ENCODE measurements at regions not wholly inside any gene's neighbourhood (a gene's known extent, or its start where the extent isn't known, plus 50 kb on each side); places are given as distances from the start of the nearest gene placed in this dataset.

- Histone ChIP-seq H3K4me3 (no peak overlapping the region), H3K27ac (no peak overlapping the region), H3K4me1 (no peaks in the 10 kb centered on the region), H3K27me3 (no peaks in the 10 kb centered on the region), H3K36me3 (no peaks in the 10 kb centered on the region), H3K9me3 (no peaks in the 10 kb centered on the region)
- 63 to 73% methylated on average over 3 of the region's 3 CpGs for WGBS, 2 donors (ENCODE audit: low coverage in 1 of 2)
- intact Hi-C loops (cut with DNase I; ENCODE audit: low total_unique reads) (no loop called here), in situ Hi-C loops (cut with MboI; ENCODE audit: low pct_ligation_motif_present in 1 of 4, low pct_unique_long_range_greater_than_20kb in 1 of 4, low sequenced_read_pairs in 3 of 4) (no loop called here)
- TF ChIP-seq POLR2AphosphoS5 (IDR thresholded peaks at IDR 0.05) = no peak
- no peak for TF ChIP-seq CTCF (IDR thresholded peaks at IDR 0.05)
- no peak for TF ChIP-seq POLR2A (IDR thresholded peaks at IDR 0.05)
- TF ChIP-seq EP300 (IDR thresholded peaks at IDR 0.05; ENCODE audit: low read depth) = no peak
- no peak for DNase-seq
Measured at GRCh38 chr12:83919081-83919480, 993.5 kb downstream of the SLC6A15 start.

GRCh38 chr12:83904175-83904574, 1008.4 kb downstream of the SLC6A15 start:
- Histone ChIP-seq H3K27ac (no peak overlapping the region), H3K9me3 (no peaks in the 10 kb centered on the region), H3K36me3 (no peaks in the 10 kb centered on the region), H3K27me3 (no peaks in the 10 kb centered on the region), H3K4me1 (no peaks in the 10 kb centered on the region), H3K4me3 (no peak overlapping the region)
- TF ChIP-seq POLR2AphosphoS5 (IDR thresholded peaks at IDR 0.05) (no peak), EP300 (IDR thresholded peaks at IDR 0.05; ENCODE audit: low read depth) (no peak), POLR2A (IDR thresholded peaks at IDR 0.05) (no peak), CTCF (IDR thresholded peaks at IDR 0.05) (no peak)
- 79% methylated on average over 6 of the region's 6 CpGs; no CpG with 5 or more reads in 1 of the 2 donors for WGBS, 2 donors (ENCODE audit: low coverage in 1 of 2)
- intact Hi-C loops (cut with DNase I; ENCODE audit: low total_unique reads) (no loop called here), in situ Hi-C loops (cut with MboI; ENCODE audit: low pct_ligation_motif_present in 1 of 4, low pct_unique_long_range_greater_than_20kb in 1 of 4, low sequenced_read_pairs in 3 of 4) (no loop called here)
- no peak for DNase-seq

GRCh38 chr12:83896416-83896815, 1016.2 kb downstream of the SLC6A15 start:
- no peaks in the 10 kb centered on the region for H3K27me3 ChIP-seq
- H3K27ac ChIP-seq = no peak overlapping the region
- in situ Hi-C loops (cut with MboI; ENCODE audit: low pct_ligation_motif_present in 1 of 4, low pct_unique_long_range_greater_than_20kb in 1 of 4, low sequenced_read_pairs in 3 of 4) = no loop called here
- no peaks in the 10 kb centered on the region for H3K9me3 ChIP-seq
- H3K36me3 ChIP-seq = no peaks in the 10 kb centered on the region
- TF ChIP-seq CTCF (IDR thresholded peaks at IDR 0.05) (no peak), POLR2A (IDR thresholded peaks at IDR 0.05) (no peak), POLR2AphosphoS5 (IDR thresholded peaks at IDR 0.05) (no peak), EP300 (IDR thresholded peaks at IDR 0.05; ENCODE audit: low read depth) (no peak)
- intact Hi-C loops (cut with DNase I; ENCODE audit: low total_unique reads) = no loop called here
- no peak overlapping the region for H3K4me3 ChIP-seq
- no peak for DNase-seq
- no peaks in the 10 kb centered on the region for H3K4me1 ChIP-seq
- 36 to 41% methylated on average over 2 of the region's 2 CpGs for WGBS, 2 donors (ENCODE audit: low coverage in 1 of 2)

GRCh38 chr12:83893101-83893500, 1019.5 kb downstream of the SLC6A15 start:
- H3K27me3 ChIP-seq = no peaks in the 10 kb centered on the region
- H3K9me3 ChIP-seq = no peaks in the 10 kb centered on the region
- no peak overlapping the region for H3K27ac ChIP-seq
- WGBS, 2 donors (ENCODE audit: low coverage in 1 of 2) = 0 to 40% methylated on average over 1 of the region's 1 CpG
- no peak for DNase-seq
- intact Hi-C loops (cut with DNase I; ENCODE audit: low total_unique reads) = no loop called here
- H3K4me3 ChIP-seq = no peak overlapping the region
- in situ Hi-C loops (cut with MboI; ENCODE audit: low pct_ligation_motif_present in 1 of 4, low pct_unique_long_range_greater_than_20kb in 1 of 4, low sequenced_read_pairs in 3 of 4) = no loop called here
- no peaks in the 10 kb centered on the region for H3K4me1 ChIP-seq
- H3K36me3 ChIP-seq = no peaks in the 10 kb centered on the region
- no peak for TF ChIP-seq CTCF (IDR thresholded peaks at IDR 0.05)
- no peak for TF ChIP-seq POLR2AphosphoS5 (IDR thresholded peaks at IDR 0.05)
- TF ChIP-seq POLR2A (IDR thresholded peaks at IDR 0.05) = no peak
- no peak for TF ChIP-seq EP300 (IDR thresholded peaks at IDR 0.05; ENCODE audit: low read depth)
